Prostate gland (tissue), 2 donors: ENCODE measurements at regions not wholly inside any gene's neighbourhood (a gene's known extent, or its start where the extent isn't known, plus 50 kb on each side); places are given as distances from the start of the nearest gene placed in this dataset.

ENCODE experiments used
- POLR2A ChIP-seq: fragments of 450-650 bp; IDR thresholded peaks from one replicate; pipeline ENCODE4 v1.6.1; 2016; ENCODE audit warnings: antibody characterized with exemption, mild to moderate bottlenecking
- POLR2AphosphoS5 ChIP-seq: sonication (generic); formaldehyde crosslinking; IDR thresholded peaks from one replicate; pipeline ENCODE4 v1.6.1; 2017; ENCODE audit warnings: antibody characterized with exemption
- TF ChIP-seq, protein P1 (sequence below), 4 experiments: fragments of 200-600 bp in 2 of 4; fragments of 450-650 bp in 2 of 4; sonication (generic) in 2 of 4; IDR thresholded peaks; 1 replicate in 3 of 4; 2 replicates in 1 of 4; pipeline ENCODE4 v1.5.1; 2016 to 2019; ENCODE audit warnings: antibody characterized with exemption in 4 of 4, mild to moderate bottlenecking in 2 of 4, moderate library complexity in 2 of 4

DNA sequence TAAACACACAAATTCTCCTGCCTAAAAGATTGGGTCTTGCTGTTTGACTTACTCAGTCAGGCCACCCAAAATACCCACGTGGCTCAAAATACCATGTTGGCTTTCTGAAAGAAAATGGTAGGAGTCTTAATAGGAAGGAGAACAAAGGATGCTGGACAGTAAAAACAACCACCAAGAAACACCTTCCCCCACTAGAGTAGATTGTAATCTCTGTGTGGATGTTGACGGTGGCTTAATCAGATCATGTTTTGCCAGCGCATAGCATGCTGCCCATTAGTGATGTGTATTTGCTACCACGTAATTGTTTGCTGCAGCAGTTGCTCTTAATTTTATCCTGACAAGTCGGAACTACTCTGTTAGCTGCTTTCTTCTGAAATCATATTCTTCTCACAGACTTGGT, 1229.3 kb upstream of the SLC10A2 start:
- TF ChIP-seq POLR2A (no peak), POLR2AphosphoS5 (no peak)
- TF ChIP-seq, protein P1, sequence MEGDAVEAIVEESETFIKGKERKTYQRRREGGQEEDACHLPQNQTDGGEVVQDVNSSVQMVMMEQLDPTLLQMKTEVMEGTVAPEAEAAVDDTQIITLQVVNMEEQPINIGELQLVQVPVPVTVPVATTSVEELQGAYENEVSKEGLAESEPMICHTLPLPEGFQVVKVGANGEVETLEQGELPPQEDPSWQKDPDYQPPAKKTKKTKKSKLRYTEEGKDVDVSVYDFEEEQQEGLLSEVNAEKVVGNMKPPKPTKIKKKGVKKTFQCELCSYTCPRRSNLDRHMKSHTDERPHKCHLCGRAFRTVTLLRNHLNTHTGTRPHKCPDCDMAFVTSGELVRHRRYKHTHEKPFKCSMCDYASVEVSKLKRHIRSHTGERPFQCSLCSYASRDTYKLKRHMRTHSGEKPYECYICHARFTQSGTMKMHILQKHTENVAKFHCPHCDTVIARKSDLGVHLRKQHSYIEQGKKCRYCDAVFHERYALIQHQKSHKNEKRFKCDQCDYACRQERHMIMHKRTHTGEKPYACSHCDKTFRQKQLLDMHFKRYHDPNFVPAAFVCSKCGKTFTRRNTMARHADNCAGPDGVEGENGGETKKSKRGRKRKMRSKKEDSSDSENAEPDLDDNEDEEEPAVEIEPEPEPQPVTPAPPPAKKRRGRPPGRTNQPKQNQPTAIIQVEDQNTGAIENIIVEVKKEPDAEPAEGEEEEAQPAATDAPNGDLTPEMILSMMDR (IDR thresholded peaks at IDR 0.05) = no peak
